Progenitor cell of endocrine pancreas (in vitro differentiated cells): ENCODE measurements at regions not wholly inside any gene's neighbourhood (a gene's known extent, or its start where the extent isn't known, plus 50 kb on each side); places are given as distances from the start of the nearest gene placed in this dataset.

ENCODE experiments used
- DNase-seq: peaks from one replicate; pipeline ENCODE4 v3.0.0; 2021; ENCODE audit warnings: low spot score; ENCODE audit not compliant: unreplicated experiment
- H3K27ac Mint-ChIP-seq: 2 replicates; pipeline ENCODE4 v1.8.0; 2021; ENCODE audit warnings: mild to moderate bottlenecking, moderate library complexity, mixed read lengths
- H3K27me3 Mint-ChIP-seq: 2 replicates; pipeline ENCODE4 v1.8.0; 2021; ENCODE audit warnings: mixed read lengths
- H3K36me3 Mint-ChIP-seq: 2 replicates; pipeline ENCODE4 v1.8.0; 2022; ENCODE audit warnings: mixed read lengths; ENCODE audit not compliant: insufficient read depth
- H3K4me1 Mint-ChIP-seq: 2 replicates; pipeline ENCODE4 v1.8.0; 2021; ENCODE audit warnings: low read depth, mixed read lengths
- H3K4me3 Mint-ChIP-seq: 2 replicates; pipeline ENCODE4 v1.8.0; 2021; ENCODE audit warnings: low read depth, mild to moderate bottlenecking, moderate library complexity, mixed read lengths
- H3K9me3 Mint-ChIP-seq: 2 replicates; pipeline ENCODE4 v1.8.0; 2021; ENCODE audit warnings: low read depth, mixed read lengths
- CTCF ChIP-seq: fragments of 200-600 bp; sonication (generic); IDR thresholded peaks from one replicate; pipeline ENCODE4 v1.5.0; 2021; ENCODE audit warnings: antibody characterized with exemption, mild to moderate bottlenecking; ENCODE audit not compliant: unreplicated experiment

- H3K36me3 Mint-ChIP-seq, result no peaks in the 10 kb centered on the region
- H3K9me3 Mint-ChIP-seq, result no peaks in the 10 kb centered on the region
- H3K27ac Mint-ChIP-seq, result no peak overlapping the region
- H3K4me3 Mint-ChIP-seq, result no peak overlapping the region
- DNase-seq, result no peak
- TF ChIP-seq CTCF, result no peak
- no peaks in the 10 kb centered on the region for H3K27me3 Mint-ChIP-seq
- peaks cover 2% of the 10 kb centered on the region for H3K4me1 Mint-ChIP-seq
Measured at GRCh38 chr2:17012297-17012696, 346.7 kb upstream of the CYRIA start.

- H3K27ac Mint-ChIP-seq, result no peak overlapping the region
- no peaks in the 10 kb centered on the region for H3K27me3 Mint-ChIP-seq
- no peak for DNase-seq
- no peaks in the 10 kb centered on the region for H3K36me3 Mint-ChIP-seq
- H3K4me1 Mint-ChIP-seq, result peaks cover 2% of the 10 kb centered on the region
- no peak for TF ChIP-seq CTCF
- H3K9me3 Mint-ChIP-seq, result no peaks in the 10 kb centered on the region
- H3K4me3 Mint-ChIP-seq, result no peak overlapping the region
Measured at GRCh38 chr2:17010104-17010503, 344.5 kb upstream of the CYRIA start.

- H3K27me3 Mint-ChIP-seq, result no peaks in the 10 kb centered on the region
- TF ChIP-seq CTCF, result no peak
- H3K27ac Mint-ChIP-seq, result no peak overlapping the region
- H3K4me3 Mint-ChIP-seq, result no peak overlapping the region
- H3K4me1 Mint-ChIP-seq, result no peaks in the 10 kb centered on the region
- peaks cover 11% of the 10 kb centered on the region for H3K9me3 Mint-ChIP-seq
- no peak for DNase-seq
- peaks cover 1% of the 10 kb centered on the region for H3K36me3 Mint-ChIP-seq
Measured at GRCh38 chr2:17000184-17000482, 334.5 kb upstream of the CYRIA start.

- Mint-ChIP-seq H3K4me3 (no peak overlapping the region), H3K9me3 (peaks cover 15% of the 10 kb centered on the region), H3K4me1 (no peaks in the 10 kb centered on the region), H3K27me3 (no peaks in the 10 kb centered on the region), H3K27ac (no peak overlapping the region), H3K36me3 (peaks cover 1% of the 10 kb centered on the region)
- no peak for TF ChIP-seq CTCF
- no peak for DNase-seq
Measured at GRCh38 chr2:16999347-17000183, 333.9 kb upstream of the CYRIA start.

GRCh38 chr2:16978301-16978700 is 312.7 kb upstream of the CYRIA start:
- Mint-ChIP-seq H3K4me1 (no peaks in the 10 kb centered on the region), H3K27ac (no peak overlapping the region), H3K27me3 (no peaks in the 10 kb centered on the region), H3K4me3 (no peak overlapping the region), H3K9me3 (peaks cover 2% of the 10 kb centered on the region), H3K36me3 (no peaks in the 10 kb centered on the region)
- DNase-seq, result no peak
- TF ChIP-seq CTCF, result no peak
